Nephron progenitor cell (in vitro differentiated cells): ENCODE measurements at regions not wholly inside any gene's neighbourhood (a gene's known extent, or its start where the extent isn't known, plus 50 kb on each side); places are given as distances from the start of the nearest gene placed in this dataset.
A peak's percentile ranks its signal among the peaks of the same experiment; 100 is the strongest.

ENCODE experiments used
- DNase-seq: peaks from one replicate; pipeline ENCODE4 v3.0.0; 2021
- H3K27ac Mint-ChIP-seq: 2 replicates; pipeline ENCODE4 v1.8.0; 2021; ENCODE audit warnings: mild to moderate bottlenecking, moderate library complexity, mixed read lengths
- H3K27me3 Mint-ChIP-seq: 2 replicates; pipeline ENCODE4 v1.8.0; 2021; ENCODE audit warnings: mild to moderate bottlenecking, low read depth, mixed read lengths; ENCODE audit not compliant: poor library complexity
- H3K36me3 Mint-ChIP-seq: 2 replicates; pipeline ENCODE4 v1.8.0; 2021; ENCODE audit warnings: low read depth, mixed read lengths
- H3K4me1 Mint-ChIP-seq: 2 replicates; pipeline ENCODE4 v1.8.0; 2021; ENCODE audit warnings: mixed read lengths
- H3K4me3 Mint-ChIP-seq: 2 replicates; pipeline ENCODE4 v1.8.0; 2021; ENCODE audit warnings: mild to moderate bottlenecking, moderate library complexity, mixed read lengths
- H3K9me3 Mint-ChIP-seq: 2 replicates; pipeline ENCODE4 v1.8.0; 2021; ENCODE audit warnings: mild to moderate bottlenecking, moderate library complexity, mixed read lengths
- CTCF ChIP-seq: fragments of 200-600 bp; sonication (generic); IDR thresholded peaks from 2 replicates; pipeline ENCODE4 v1.5.0; 2021; ENCODE audit warnings: antibody characterized with exemption

- Mint-ChIP-seq H3K9me3 (no peaks in the 10 kb centered on the region), H3K4me1 (no peaks in the 10 kb centered on the region), H3K27ac (no peak overlapping the region), H3K36me3 (no peaks in the 10 kb centered on the region), H3K27me3 (no peaks in the 10 kb centered on the region), H3K4me3 (no peak overlapping the region)
- no peak for DNase-seq
- TF ChIP-seq CTCF, result no peak
These were observed 523.8 kb downstream of the ELAVL2 start for GRCh38 chr9:23302281-23302680.

GRCh38 chr9:23306731-23307130, 519.3 kb downstream of the ELAVL2 start:
- Mint-ChIP-seq H3K9me3 (no peaks in the 10 kb centered on the region), H3K36me3 (no peaks in the 10 kb centered on the region), H3K27me3 (no peaks in the 10 kb centered on the region), H3K27ac (no peak overlapping the region), H3K4me3 (no peak overlapping the region), H3K4me1 (no peaks in the 10 kb centered on the region)
- no peak for TF ChIP-seq CTCF
- no peak for DNase-seq

- Mint-ChIP-seq H3K4me3 (no peak overlapping the region), H3K27ac (peak overlapping the region; percentile 26), H3K9me3 (no peaks in the 10 kb centered on the region), H3K4me1 (no peaks in the 10 kb centered on the region), H3K27me3 (no peaks in the 10 kb centered on the region), H3K36me3 (no peaks in the 10 kb centered on the region)
- no peak for DNase-seq
- TF ChIP-seq CTCF, result no peak
These were observed 518.1 kb downstream of the ELAVL2 start for GRCh38 chr9:23307731-23308513.

- DNase-seq, result no peak
- Mint-ChIP-seq H3K9me3 (no peaks in the 10 kb centered on the region), H3K27ac (no peak overlapping the region), H3K4me3 (no peak overlapping the region), H3K4me1 (no peaks in the 10 kb centered on the region), H3K36me3 (no peaks in the 10 kb centered on the region), H3K27me3 (no peaks in the 10 kb centered on the region)
- TF ChIP-seq CTCF, result no peak
These were observed 516.2 kb downstream of the ELAVL2 start for GRCh38 chr9:23309800-23310199.

DNA sequence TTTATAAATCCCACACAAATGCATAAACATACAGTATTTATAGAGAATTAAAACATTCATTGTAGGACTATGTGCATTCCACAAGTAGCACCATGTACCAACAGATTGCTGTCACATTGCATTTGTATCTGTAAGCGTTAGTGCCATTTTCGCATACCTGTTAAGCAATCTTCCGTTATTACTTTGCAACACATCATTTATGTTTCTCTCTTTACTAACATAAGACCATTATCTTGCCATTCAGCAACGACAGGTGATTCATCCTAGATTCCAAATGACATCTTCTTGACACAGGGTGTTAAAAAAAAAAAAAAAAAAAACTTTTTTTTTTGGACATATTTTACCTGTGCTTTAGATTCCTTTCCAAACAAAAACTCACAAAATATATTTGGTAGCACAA, 511.8 kb downstream of the ELAVL2 start:
- H3K27me3 Mint-ChIP-seq, result no peaks in the 10 kb centered on the region
- H3K27ac Mint-ChIP-seq, result no peak overlapping the region
- no peaks in the 10 kb centered on the region for H3K9me3 Mint-ChIP-seq
- no peaks in the 10 kb centered on the region for H3K4me1 Mint-ChIP-seq
- no peak for TF ChIP-seq CTCF
- H3K4me3 Mint-ChIP-seq, result no peak overlapping the region
- H3K36me3 Mint-ChIP-seq, result no peaks in the 10 kb centered on the region
- no peak for DNase-seq

DNA sequence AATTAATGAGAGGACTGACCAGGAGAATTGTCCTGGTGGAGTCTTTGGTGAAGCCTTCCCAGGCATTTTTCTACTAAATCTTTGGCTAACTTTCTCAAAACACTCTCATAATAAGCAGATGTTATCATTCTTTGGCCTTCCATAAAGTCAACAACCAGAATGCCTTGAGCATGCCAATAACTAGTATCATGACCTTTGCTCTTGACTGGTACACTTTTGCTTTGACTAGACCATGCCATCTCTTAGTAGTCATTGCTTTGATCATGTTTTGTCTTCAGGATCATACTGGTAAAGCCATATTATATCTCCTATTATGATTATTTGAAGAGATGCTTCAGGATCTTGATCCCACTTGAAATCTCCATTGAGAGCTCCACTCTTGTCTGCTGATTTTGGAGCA, 506.9 kb downstream of the ELAVL2 start:
- H3K4me3 Mint-ChIP-seq, result no peak overlapping the region
- no peak overlapping the region for H3K27ac Mint-ChIP-seq
- H3K4me1 Mint-ChIP-seq, result no peaks in the 10 kb centered on the region
- H3K9me3 Mint-ChIP-seq, result no peaks in the 10 kb centered on the region
- DNase-seq, result no peak
- TF ChIP-seq CTCF, result no peak
- H3K36me3 Mint-ChIP-seq, result no peaks in the 10 kb centered on the region
- no peaks in the 10 kb centered on the region for H3K27me3 Mint-ChIP-seq
